H1 (cell line): ENCODE measurements at regions not wholly inside any gene's neighbourhood (a gene's known extent, or its start where the extent isn't known, plus 50 kb on each side); places are given as distances from the start of the nearest gene placed in this dataset.

Source experiments
- CHD7 ChIP-seq: fragments of 300-600 bp; sonication (generic); IDR thresholded peaks from 2 replicates; pipeline ENCODE4 v1.7.1; 2012; ENCODE audit warnings: low read length, moderate library complexity, mild to moderate bottlenecking, inconsistent platforms; ENCODE audit not compliant: insufficient replicate concordance

GRCh38 chr7:86918245-86918644 is 141.2 kb downstream of the ELAPOR2 start (continued):
- TF ChIP-seq CHD7 = no peak
